Lower leg skin (tissue), 4 donors: ENCODE measurements at regions not wholly inside any gene's neighbourhood (a gene's known extent, or its start where the extent isn't known, plus 50 kb on each side); places are given as distances from the start of the nearest gene placed in this dataset.

Experiments
- DNase-seq, 2 donors: peaks; one replicate each; pipeline ENCODE4 v3.0.0-alpha.2; 2019; ENCODE audit warnings: low spot score in 2 of 2
- H3K4me3 ChIP-seq: fragments of 200-600 bp; sonication (generic); 2 replicates; pipeline ENCODE4 v1.5.1; 2017; ENCODE audit warnings: mild to moderate bottlenecking, low read depth; ENCODE audit not compliant: poor library complexity, severe bottlenecking
- CTCF ChIP-seq, 3 donors: fragments of 450-650 bp; IDR thresholded peaks; one replicate each; pipeline ENCODE4 v1.5.1; 2016; ENCODE audit warnings: antibody characterized with exemption in 3 of 3, mild to moderate bottlenecking in 3 of 3, moderate library complexity in 2 of 3
- POLR2A ChIP-seq, 2 donors: fragments of 450-650 bp; IDR thresholded peaks; one replicate each; pipeline ENCODE4 v1.6.1; 2016 to 2017; ENCODE audit warnings: antibody characterized with exemption in 2 of 2, mild to moderate bottlenecking in 1 of 2, moderate library complexity in 1 of 2
- WGBS, 2 donors: methylation state at CpG; one replicate each; pipeline ENCODE4 v1.1.5; 2018; 5-methylcytosine and 5-hydroxymethylcytosine counted together
- intact Hi-C: fragments of 100-400 bp; cut with DNase I; formaldehyde crosslinking; loops from one replicate; pipeline ENCODE4 v1.15.0; 2023; ENCODE audit warnings: low total_unique reads

GRCh38 chr18:61964616-61965015 lies 71.8 kb upstream of the RNF152 start:
- DNase-seq, result no peak
- intact Hi-C loops, result no loop called here
- TF ChIP-seq CTCF (IDR thresholded peaks at IDR 0.05) (no peak), POLR2A (IDR thresholded peaks at IDR 0.05) (no peak)

GRCh38 chr18:61963705-61964104 lies 70.9 kb upstream of the RNF152 start:
- no peak for DNase-seq
- no peak for TF ChIP-seq POLR2A (IDR thresholded peaks at IDR 0.05)
- TF ChIP-seq CTCF (IDR thresholded peaks at IDR 0.05), result no peak
- no peak overlapping the region for H3K4me3 ChIP-seq
- 44 to 64% methylated on average over 1 of the region's 1 CpG for WGBS, 2 donors
- intact Hi-C loops, result no loop called here

More at GRCh38 chr18:61964616-61965015, 71.8 kb upstream of the RNF152 start:
- no peak overlapping the region for H3K4me3 ChIP-seq

- intact Hi-C loops, result no loop called here
- no peak overlapping the region for H3K4me3 ChIP-seq
- WGBS, 2 donors, result 88% methylated on average over 13 of the region's 13 CpGs
- DNase-seq, result no peak
- no peak for TF ChIP-seq CTCF (IDR thresholded peaks at IDR 0.05)
- no peak for TF ChIP-seq POLR2A (IDR thresholded peaks at IDR 0.05)
These were observed 65.2 kb upstream of the RNF152 start for GRCh38 chr18:61957801-61958516.

GRCh38 chr18:61955644-61956043 lies 62.8 kb upstream of the RNF152 start:
- TF ChIP-seq POLR2A (IDR thresholded peaks at IDR 0.05), result no peak
- no peak for TF ChIP-seq CTCF (IDR thresholded peaks at IDR 0.05)
- 66 to 69% methylated on average over 2 of the region's 2 CpGs for WGBS, 2 donors
- no peak for DNase-seq
- intact Hi-C loops, result no loop called here
- no peak overlapping the region for H3K4me3 ChIP-seq

- H3K4me3 ChIP-seq, result no peak overlapping the region
- intact Hi-C loops, result no loop called here
- TF ChIP-seq CTCF (IDR thresholded peaks at IDR 0.05), result no peak
- DNase-seq, result no peak
- WGBS, 2 donors, result 84 to 93% methylated on average over 5 of the region's 5 CpGs
These were observed 61.4 kb upstream of the RNF152 start for GRCh38 chr18:61954096-61954746.
